ENCODE measurements at regions not wholly inside any gene's neighbourhood (a gene's known extent, or its start where the extent isn't known, plus 50 kb on each side); places are given as distances from the start of the nearest gene placed in this dataset.
"Not testable (repeated sequence)": the region's sequence is repeated elsewhere in the genome, so short reads cannot be mapped to it uniquely, and the experiment has no call there.

GRCh38 chr9:30775236-30775635, 1609.2 kb upstream of the ACO1 start:
- no peak for DNase-seq

- no peak for DNase-seq
These were observed 1587.7 kb upstream of the ACO1 start for GRCh38 chr9:30796764-30797163.

GRCh38 chr9:30799527-30800101, 1584.8 kb upstream of the ACO1 start:
- DNase-seq: no peak

- DNase-seq: no peak
These were observed 1584.0 kb upstream of the ACO1 start for GRCh38 chr9:30800421-30800820.

- DNase-seq: no peak
These were observed 1571.6 kb upstream of the ACO1 start for GRCh38 chr9:30812821-30813220.

GRCh38 chr9:30815585-30815984, 1568.9 kb upstream of the ACO1 start:
- DNase-seq: no peak

- DNase-seq: no peak
These were observed 1539.3 kb upstream of the ACO1 start for GRCh38 chr9:30845136-30845535.

GRCh38 chr9:30846651-30847050, 1537.8 kb upstream of the ACO1 start:
- DNase-seq: no peak

- DNase-seq: no peak
These were observed 1532.8 kb upstream of the ACO1 start for GRCh38 chr9:30851600-30851999.

- DNase-seq: no peak
These were observed 1483.7 kb upstream of the ACO1 start for GRCh38 chr9:30900706-30901105.

- DNase-seq: no peak
These were observed 1471.1 kb upstream of the ACO1 start for GRCh38 chr9:30913331-30913730.

GRCh38 chr9:30915451-30915850, 1469.0 kb upstream of the ACO1 start:
- DNase-seq: no peak

GRCh38 chr9:30925126-30925525, 1459.3 kb upstream of the ACO1 start:
- DNase-seq: no peak

- no peak for DNase-seq
These were observed 1458.8 kb upstream of the ACO1 start for GRCh38 chr9:30925635-30926034.

- no peak for DNase-seq
These were observed 1456.4 kb upstream of the ACO1 start for GRCh38 chr9:30928045-30928444.

- DNase-seq: no peak
These were observed 1452.2 kb upstream of the ACO1 start for GRCh38 chr9:30932226-30932625.

- DNase-seq: no peak
These were observed 1448.7 kb upstream of the ACO1 start for GRCh38 chr9:30935730-30936129.

GRCh38 chr9:30937106-30937505, 1447.3 kb upstream of the ACO1 start:
- no peak for DNase-seq

GRCh38 chr9:30942852-30943251, 1441.6 kb upstream of the ACO1 start:
- DNase-seq: not testable (repeated sequence)

- DNase-seq: no peak
These were observed 1440.8 kb upstream of the ACO1 start for GRCh38 chr9:30943446-30944224.

GRCh38 chr9:30944225-30944569, 1440.2 kb upstream of the ACO1 start:
- no peak for DNase-seq

- DNase-seq: no peak
These were observed 1439.6 kb upstream of the ACO1 start for GRCh38 chr9:30944741-30945280.

- DNase-seq: no peak
These were observed 1420.1 kb upstream of the ACO1 start for GRCh38 chr9:30964332-30964731.

- DNase-seq: no peak
These were observed 1417.0 kb upstream of the ACO1 start for GRCh38 chr9:30967476-30967875.

GRCh38 chr9:30970186-30970585, 1414.3 kb upstream of the ACO1 start:
- no peak for DNase-seq

Data from CD4-positive, alpha-beta T cell treated with Interferon alpha-2 for 1 hour (primary cell).